OCI-LY7 (cell line): ENCODE measurements at regions not wholly inside any gene's neighbourhood (a gene's known extent, or its start where the extent isn't known, plus 50 kb on each side); places are given as distances from the start of the nearest gene placed in this dataset.
A peak's percentile ranks its signal among the peaks of the same experiment; 100 is the strongest.

Source experiments
- CTCF ChIP-seq: fragments of 200-600 bp; sonication (generic); conservative IDR thresholded peaks from 2 replicates; pipeline ENCODE4 v1.5.1; 2014; ENCODE audit warnings: mild to moderate bottlenecking, antibody characterized with exemption, low read length, moderate library complexity, mixed read lengths
- EZH2phosphoT487 ChIP-seq: fragments of 200-600 bp; sonication (generic); IDR thresholded peaks from 2 replicates; pipeline ENCODE4 v1.6.1; 2018; ENCODE audit warnings: low read depth, borderline replicate concordance, mild to moderate bottlenecking, mixed run types, antibody characterized with exemption, low read length, moderate library complexity, mixed read lengths

GRCh38 chr5:76016258-76016657 is 66.9 kb upstream of the SV2C start:
- TF ChIP-seq CTCF (0 out of 2 replicates have a peak, but pooled peaks have one; percentile 31), EZH2phosphoT487 (no peak)
